Loucy (cell line): ENCODE measurements at regions not wholly inside any gene's neighbourhood (a gene's known extent, or its start where the extent isn't known, plus 50 kb on each side); places are given as distances from the start of the nearest gene placed in this dataset.

Experiments
- H2AFZ ChIP-seq: fragments of 200-600 bp; sonication (generic); 2 replicates; pipeline ENCODE4 v1.6.0; 2016; ENCODE audit warnings: antibody characterized with exemption, mild to moderate bottlenecking, low read length, moderate library complexity
- H3F3A ChIP-seq: fragments of 200-600 bp; 2 replicates; pipeline ENCODE4 v1.6.0; 2016; ENCODE audit warnings: antibody characterized with exemption, low read depth, mild to moderate bottlenecking
- H3K27me3 ChIP-seq: fragments of 200-600 bp; sonication (generic); 2 replicates; pipeline ENCODE4 v1.6.1; 2014; ENCODE audit warnings: low read length, mild to moderate bottlenecking; ENCODE audit not compliant: insufficient read depth, poor library complexity, severe bottlenecking
- H3K36me3 ChIP-seq: fragments of 200-600 bp; sonication (generic); 2 replicates; pipeline ENCODE4 v1.6.1; 2016; ENCODE audit warnings: low read length; ENCODE audit not compliant: insufficient read depth
- H3K4me1 ChIP-seq: fragments of 200-600 bp; sonication (generic); 2 replicates; pipeline ENCODE4 v1.5.1; 2014; ENCODE audit warnings: low read length, mild to moderate bottlenecking; ENCODE audit not compliant: insufficient read depth, poor library complexity, severe bottlenecking
- H3K4me2 ChIP-seq: fragments of 200-600 bp; sonication (generic); 2 replicates; pipeline ENCODE4 v1.6.0; 2014; ENCODE audit warnings: antibody characterized with exemption, low read length, low read depth, mild to moderate bottlenecking; ENCODE audit not compliant: poor library complexity, severe bottlenecking
- H3K4me3 ChIP-seq: fragments of 200-600 bp; sonication (generic); 2 replicates; pipeline ENCODE4 v1.5.1; 2014; ENCODE audit warnings: low read length, mild to moderate bottlenecking, mixed read lengths; ENCODE audit not compliant: poor library complexity, severe bottlenecking
- H3K79me2 ChIP-seq: fragments of 200-600 bp; sonication (generic); 2 replicates; pipeline ENCODE4 v1.6.1; 2014; ENCODE audit warnings: low read length; ENCODE audit not compliant: insufficient read depth
- H3K9ac ChIP-seq: fragments of 200-600 bp; sonication (generic); 2 replicates; pipeline ENCODE4 v1.6.0; 2014; ENCODE audit warnings: mild to moderate bottlenecking, low read depth, low read length, moderate library complexity; ENCODE audit not compliant: poor library complexity, severe bottlenecking
- H3K9me2 ChIP-seq: fragments of 200-600 bp; sonication (generic); replicated peaks from 2 replicates; pipeline ENCODE4 v1.6.1; 2016; ENCODE audit warnings: low read depth, low read length, mixed read lengths
- H3K9me3 ChIP-seq: fragments of 200-600 bp; sonication (generic); 2 replicates; pipeline ENCODE4 v1.6.1; 2014; ENCODE audit warnings: mild to moderate bottlenecking, antibody characterized with exemption, low read length, low read depth; ENCODE audit not compliant: insufficient read depth
- H4K20me1 ChIP-seq: fragments of 200-600 bp; sonication (generic); 2 replicates; pipeline ENCODE4 v1.6.0; 2014; ENCODE audit warnings: antibody characterized with exemption, low read length, mild to moderate bottlenecking; ENCODE audit not compliant: insufficient read depth, poor library complexity, severe bottlenecking
- EZH2phosphoT487 ChIP-seq: fragments of 200-600 bp; IDR thresholded peaks from 2 replicates; pipeline ENCODE4 v1.6.1; 2018; ENCODE audit warnings: antibody characterized with exemption, mild to moderate bottlenecking, moderate library complexity, borderline replicate concordance
- TF ChIP-seq, protein P1 (sequence below): fragments of 200-600 bp; sonication (generic); conservative IDR thresholded peaks from 2 replicates; pipeline ENCODE4 v1.5.1; 2014; ENCODE audit warnings: mild to moderate bottlenecking, antibody characterized with exemption, low read length

DNA sequence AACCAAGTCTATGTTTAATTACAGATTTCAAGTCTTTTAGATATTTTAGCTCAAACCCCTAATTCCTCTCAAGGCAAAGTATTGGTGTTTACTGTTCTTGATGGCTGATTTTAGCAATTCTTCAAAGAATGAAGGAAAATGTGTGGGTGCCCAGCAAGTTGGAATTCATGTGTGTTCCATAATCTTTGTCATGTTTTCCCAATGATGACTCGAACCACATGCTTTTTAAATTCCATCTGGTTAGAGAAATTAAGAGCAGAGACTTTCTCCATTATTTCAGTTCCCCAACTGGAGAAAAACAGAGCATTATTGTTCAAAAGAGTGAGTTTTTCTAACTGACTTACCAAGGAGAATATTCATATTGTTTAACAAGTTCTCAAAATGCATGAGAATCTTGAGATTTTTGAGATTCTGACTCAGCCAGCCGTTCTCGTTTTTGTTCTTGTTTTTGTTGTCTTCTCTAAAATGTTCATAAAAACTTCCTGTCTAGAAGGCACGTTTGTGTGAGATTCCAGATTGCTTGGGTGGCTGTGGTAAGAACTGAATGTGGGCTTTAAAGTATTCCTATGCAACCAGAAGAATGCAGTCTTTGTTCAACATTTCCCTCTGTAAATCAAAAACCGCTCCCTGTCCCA, 404.7 kb downstream of the IRS2 start:
- no peak overlapping the region for H2AFZ ChIP-seq
- no peaks in the 10 kb centered on the region for H3F3A ChIP-seq
- H3K9me3 ChIP-seq = no peaks in the 10 kb centered on the region
- no peaks in the 10 kb centered on the region for H3K27me3 ChIP-seq
- H3K9ac ChIP-seq = no peak overlapping the region
- no peaks in the 10 kb centered on the region for H3K9me2 ChIP-seq
- no peak overlapping the region for H3K4me2 ChIP-seq
- TF ChIP-seq, protein P1, sequence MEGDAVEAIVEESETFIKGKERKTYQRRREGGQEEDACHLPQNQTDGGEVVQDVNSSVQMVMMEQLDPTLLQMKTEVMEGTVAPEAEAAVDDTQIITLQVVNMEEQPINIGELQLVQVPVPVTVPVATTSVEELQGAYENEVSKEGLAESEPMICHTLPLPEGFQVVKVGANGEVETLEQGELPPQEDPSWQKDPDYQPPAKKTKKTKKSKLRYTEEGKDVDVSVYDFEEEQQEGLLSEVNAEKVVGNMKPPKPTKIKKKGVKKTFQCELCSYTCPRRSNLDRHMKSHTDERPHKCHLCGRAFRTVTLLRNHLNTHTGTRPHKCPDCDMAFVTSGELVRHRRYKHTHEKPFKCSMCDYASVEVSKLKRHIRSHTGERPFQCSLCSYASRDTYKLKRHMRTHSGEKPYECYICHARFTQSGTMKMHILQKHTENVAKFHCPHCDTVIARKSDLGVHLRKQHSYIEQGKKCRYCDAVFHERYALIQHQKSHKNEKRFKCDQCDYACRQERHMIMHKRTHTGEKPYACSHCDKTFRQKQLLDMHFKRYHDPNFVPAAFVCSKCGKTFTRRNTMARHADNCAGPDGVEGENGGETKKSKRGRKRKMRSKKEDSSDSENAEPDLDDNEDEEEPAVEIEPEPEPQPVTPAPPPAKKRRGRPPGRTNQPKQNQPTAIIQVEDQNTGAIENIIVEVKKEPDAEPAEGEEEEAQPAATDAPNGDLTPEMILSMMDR = no peak
- TF ChIP-seq EZH2phosphoT487 = no peak
- H3K79me2 ChIP-seq = no peaks in the 10 kb centered on the region
- H3K36me3 ChIP-seq = no peaks in the 10 kb centered on the region
- no peaks in the 10 kb centered on the region for H4K20me1 ChIP-seq
- no peak overlapping the region for H3K4me3 ChIP-seq
- H3K4me1 ChIP-seq = no peaks in the 10 kb centered on the region

DNA sequence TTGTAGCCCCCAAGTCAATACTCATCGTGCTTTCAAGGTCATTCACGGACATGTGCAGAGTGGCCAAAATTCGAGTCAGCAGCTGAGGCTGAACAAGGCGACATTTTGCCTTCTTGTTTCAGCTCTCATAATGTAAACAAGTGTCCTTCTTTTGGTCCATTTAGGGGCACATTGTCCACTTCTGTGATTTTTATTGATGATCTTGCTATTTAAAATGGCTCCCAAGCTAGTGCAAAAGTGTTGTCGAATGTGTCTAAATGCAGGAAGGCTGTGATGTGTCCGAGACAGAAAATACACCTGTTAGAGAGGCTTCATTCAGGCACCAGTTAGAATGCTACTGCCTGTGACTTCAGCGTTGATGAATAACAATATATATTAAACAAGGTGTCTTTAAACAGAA, 405.9 kb downstream of the IRS2 start:
- no peaks in the 10 kb centered on the region for H4K20me1 ChIP-seq
- H3K9me3 ChIP-seq = no peaks in the 10 kb centered on the region
- H3K79me2 ChIP-seq = no peaks in the 10 kb centered on the region
- H3K4me3 ChIP-seq = no peak overlapping the region
- no peaks in the 10 kb centered on the region for H3K9me2 ChIP-seq
- no peaks in the 10 kb centered on the region for H3F3A ChIP-seq
- no peak overlapping the region for H3K4me2 ChIP-seq
- no peak overlapping the region for H2AFZ ChIP-seq
- H3K9ac ChIP-seq = no peak overlapping the region
- no peaks in the 10 kb centered on the region for H3K36me3 ChIP-seq
- no peaks in the 10 kb centered on the region for H3K4me1 ChIP-seq
- H3K27me3 ChIP-seq = no peaks in the 10 kb centered on the region
- TF ChIP-seq, protein P1 = no peak
- TF ChIP-seq EZH2phosphoT487 = no peak

DNA sequence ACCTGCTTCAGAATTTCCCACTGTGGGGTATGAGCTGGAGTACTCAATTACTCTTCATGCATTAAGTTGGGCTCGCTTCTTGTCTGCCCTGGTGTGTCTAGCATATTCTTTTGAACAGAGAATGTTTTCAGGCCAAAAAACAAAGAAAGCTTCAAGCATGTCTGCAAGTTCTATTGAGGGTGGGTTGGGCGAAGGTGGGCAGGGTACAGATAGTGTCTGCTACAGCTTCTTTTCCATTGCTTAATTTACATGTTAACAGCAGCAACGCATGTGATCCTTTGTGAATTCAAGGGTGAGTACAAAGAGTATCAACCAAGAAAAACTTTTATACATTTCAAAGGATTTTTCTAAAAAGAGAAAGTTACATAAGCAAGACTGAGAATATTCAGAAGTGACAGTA, 406.5 kb downstream of the IRS2 start:
- TF ChIP-seq EZH2phosphoT487 = no peak
- TF ChIP-seq, protein P1 = no peak
- H3K4me3 ChIP-seq = no peak overlapping the region
- no peak overlapping the region for H3K9ac ChIP-seq
- H3F3A ChIP-seq = no peaks in the 10 kb centered on the region
- no peak overlapping the region for H3K4me2 ChIP-seq
- H4K20me1 ChIP-seq = no peaks in the 10 kb centered on the region
- no peaks in the 10 kb centered on the region for H3K79me2 ChIP-seq
- no peak overlapping the region for H2AFZ ChIP-seq
- no peaks in the 10 kb centered on the region for H3K27me3 ChIP-seq
- no peaks in the 10 kb centered on the region for H3K9me2 ChIP-seq
- no peaks in the 10 kb centered on the region for H3K4me1 ChIP-seq
- H3K9me3 ChIP-seq = no peaks in the 10 kb centered on the region
- H3K36me3 ChIP-seq = no peaks in the 10 kb centered on the region
